Right forelimb (tissue), 1 donor: ENCODE measurements at regions not wholly inside any gene's neighbourhood (a gene's known extent, or its start where the extent isn't known, plus 50 kb on each side); places are given as distances from the start of the nearest gene placed in this dataset.

ENCODE experiments used
- DNase-seq: peaks from one replicate; pipeline ENCODE4 v3.0.0-alpha.2; 2018

DNA sequence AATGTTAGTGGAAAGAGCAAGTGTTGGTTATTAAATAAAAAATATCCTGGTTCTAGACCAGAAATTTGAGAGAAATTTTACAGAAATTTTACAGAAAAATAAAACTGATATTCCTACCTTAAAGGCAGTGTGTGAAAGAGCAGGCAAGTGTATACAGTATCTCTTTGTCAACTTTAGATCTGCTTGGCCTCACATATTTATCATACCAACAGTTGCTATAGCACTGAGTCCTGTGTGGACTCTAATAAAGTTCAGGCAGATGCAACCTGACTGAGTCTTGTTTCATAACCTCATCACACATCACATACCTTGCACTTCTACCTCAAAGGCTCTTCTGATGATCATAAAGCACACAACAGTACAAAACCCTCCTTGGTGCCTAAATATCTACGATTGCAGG, 552.4 kb upstream of the PCDH15 start:
- DNase-seq, result no peak

DNA sequence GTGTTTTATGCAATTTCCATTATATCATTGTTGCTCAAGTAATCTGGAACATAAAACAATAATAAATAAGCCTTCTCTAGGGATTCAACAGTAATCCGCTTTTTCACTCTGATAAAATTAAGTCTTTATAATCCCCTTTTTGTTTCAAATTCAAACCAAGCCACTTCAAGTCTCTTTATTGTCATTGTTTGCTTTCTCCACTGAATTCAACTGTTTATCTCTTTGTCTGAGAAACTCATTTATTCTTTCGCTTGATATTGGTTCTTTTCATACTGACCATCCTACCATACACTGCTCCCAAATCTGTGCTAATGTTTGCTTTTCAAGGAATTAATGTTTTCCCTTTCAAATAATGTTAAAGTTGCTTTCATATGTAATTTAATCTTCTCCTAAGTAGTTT, 550.4 kb upstream of the PCDH15 start:
- DNase-seq, result no peak

DNA sequence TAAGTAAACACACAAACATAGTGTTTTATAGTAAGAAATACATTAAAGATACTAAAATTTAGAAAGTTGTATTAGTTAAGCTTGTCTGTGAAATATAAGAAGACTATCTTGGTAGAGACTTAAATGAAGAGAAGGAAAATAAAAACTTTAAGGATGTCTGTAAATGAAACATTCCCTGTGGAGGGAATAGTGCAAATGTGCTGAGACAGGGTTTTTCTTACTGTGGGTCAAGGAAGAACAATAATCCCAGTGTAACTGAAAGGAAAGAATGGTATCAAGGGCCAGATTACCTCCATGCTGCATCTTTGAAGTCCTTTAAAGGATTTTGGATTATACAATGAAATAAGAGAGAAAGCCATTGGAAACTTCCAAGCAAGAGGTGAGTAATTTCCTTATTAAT, 547.5 kb upstream of the PCDH15 start:
- no peak for DNase-seq

DNA sequence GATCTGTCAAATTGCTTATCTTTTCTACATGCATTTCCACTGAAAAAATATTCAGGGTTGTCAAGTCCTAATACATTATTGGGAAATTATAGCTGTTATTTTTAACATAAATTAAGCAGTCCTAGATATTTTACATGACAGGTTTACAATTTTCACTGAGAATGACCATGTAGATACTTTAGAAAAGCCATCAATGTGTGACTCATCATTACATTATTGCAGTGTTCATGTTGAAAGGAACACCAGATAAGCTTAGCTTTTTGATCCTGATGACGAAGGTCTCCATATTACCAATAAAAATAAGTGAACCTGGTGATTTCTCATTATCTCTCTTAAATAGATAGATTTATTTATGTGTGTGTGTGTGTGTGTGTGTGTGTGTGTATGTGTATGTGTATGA, 529.5 kb upstream of the PCDH15 start:
- DNase-seq, result no peak

DNA sequence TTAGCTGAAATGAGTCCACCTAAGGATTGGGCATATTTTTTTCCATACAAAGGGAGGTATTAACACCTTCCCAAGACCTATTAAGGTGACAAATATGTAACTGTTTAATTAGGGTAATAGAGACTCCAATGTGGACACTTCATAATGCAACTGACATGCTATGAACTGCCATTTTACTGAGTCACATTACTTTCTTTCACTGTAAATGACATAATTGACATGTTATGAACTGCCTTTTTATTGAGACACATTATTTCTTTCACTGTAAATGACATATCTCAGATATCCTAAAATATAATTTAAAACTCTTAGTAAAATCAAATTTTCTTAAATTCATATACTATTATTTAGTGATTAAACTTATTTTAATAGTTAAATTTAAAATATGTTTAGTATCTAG, 528.8 kb upstream of the PCDH15 start:
- DNase-seq, result no peak

DNA sequence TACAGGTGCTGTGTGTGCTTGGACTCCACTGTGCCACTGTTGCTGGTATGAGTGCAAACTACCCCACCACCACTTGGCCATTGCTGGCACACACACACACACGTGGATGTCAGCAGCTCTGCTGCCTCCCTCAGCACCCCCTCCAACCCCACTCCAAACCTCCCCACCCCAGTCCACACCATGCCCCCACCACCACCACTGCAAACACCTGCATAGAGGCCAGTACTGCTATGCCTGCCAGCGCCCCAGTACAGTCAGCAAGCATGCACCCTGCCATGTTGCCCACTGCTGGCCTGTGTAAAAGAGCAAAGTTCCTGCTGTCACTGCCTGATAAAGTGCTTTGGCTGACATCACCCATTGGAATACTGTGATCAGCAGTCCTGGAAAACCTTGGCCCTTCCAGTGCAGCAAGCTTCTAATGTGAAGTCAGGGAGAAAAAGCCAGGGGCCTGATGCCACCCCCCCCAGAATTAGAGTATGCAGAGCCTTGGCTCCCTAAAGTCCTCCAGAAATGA, 519.2 kb upstream of the PCDH15 start:
- no peak for DNase-seq

DNA sequence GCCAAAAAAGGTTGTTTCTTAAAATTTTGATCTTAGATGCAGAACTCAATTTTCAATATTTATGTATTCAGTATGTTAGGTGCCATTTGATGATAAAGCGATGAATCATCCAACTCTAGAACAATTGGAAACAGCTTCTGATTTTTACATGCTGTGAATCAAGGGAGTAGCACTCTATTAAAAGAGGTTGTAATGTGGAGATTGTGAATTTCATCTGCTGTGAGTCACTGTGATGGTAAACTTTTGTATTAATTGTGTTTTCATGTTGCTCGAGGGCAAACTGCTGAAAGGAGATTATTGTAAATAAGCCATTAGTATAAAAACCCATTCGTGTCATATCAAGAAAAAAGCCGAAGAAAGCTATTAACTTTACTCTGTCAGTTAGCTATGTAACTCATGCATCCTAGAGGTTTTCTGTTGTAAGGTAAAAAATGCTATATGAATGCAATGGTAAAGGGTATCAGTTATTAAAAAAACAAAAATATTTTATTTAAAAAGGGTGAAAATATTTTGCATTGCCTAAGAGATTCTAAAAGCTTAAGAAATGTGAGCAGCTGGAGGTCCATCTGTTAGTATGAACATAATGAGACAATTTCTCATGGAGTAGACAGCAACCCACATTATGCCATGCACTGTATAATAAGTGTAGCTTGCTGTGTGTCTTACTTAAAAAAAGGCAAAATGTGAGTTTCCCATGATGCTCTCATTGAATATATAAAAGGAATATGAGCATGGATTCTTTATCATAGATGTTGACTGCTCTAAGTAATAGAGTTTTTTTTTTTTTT, 511.0 kb upstream of the PCDH15 start:
- no peak for DNase-seq

DNA sequence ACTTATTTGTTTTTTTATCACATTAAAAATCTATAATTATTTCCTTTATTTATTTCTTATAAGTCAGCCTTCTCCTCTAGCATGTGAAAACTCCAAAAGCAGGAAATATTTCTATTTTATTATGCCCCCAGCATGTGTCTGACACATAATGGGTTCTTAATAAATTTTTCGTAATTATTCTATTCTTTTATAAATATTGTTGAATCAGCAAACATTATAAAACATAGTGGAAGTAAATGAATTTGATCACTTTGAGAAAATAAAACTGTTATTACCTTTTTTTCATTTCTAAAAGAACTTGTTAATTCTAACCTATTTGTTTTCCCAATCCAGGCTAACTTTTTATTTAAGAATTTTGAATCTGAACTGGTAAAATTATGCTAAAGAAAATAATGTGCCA, 509.1 kb upstream of the PCDH15 start:
- DNase-seq, result no peak

DNA sequence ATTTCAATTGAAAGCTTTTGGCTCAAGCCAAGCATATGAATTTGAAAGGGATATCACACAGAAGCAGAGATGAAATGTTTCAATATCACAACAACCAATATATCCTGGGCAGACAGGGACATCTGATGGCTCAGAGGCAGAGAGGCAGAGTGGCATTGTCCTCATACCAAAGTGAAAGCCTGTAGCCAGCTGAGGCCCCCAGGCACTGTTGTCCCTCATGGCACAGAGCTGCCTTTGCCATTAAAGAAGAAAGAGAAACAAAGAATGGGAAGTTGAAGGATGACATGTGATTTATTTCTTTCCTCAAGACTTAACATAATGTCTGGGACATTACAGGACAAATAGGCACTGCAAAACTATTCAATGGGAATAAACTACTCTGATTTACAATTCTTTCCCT, 504.3 kb upstream of the PCDH15 start:
- DNase-seq, result no peak

DNA sequence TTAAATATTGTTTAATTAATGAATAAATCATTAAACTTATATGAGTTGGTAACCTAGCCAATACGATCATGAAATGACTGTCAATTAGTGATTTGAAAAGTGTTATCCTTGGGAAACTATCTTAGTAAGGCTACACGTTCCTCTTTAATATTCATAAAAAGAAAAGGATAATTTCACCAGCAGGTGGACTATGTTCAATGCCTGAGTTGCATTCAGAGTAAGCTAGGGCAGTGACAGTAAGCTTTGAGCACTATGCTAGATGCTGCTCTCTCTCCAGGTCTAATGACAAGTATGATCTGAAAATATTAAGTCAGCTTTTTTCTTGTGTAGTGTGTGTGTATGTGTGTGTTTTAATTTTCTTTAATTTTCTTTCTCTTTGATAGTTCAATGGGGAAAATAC, 486.3 kb upstream of the PCDH15 start:
- no peak for DNase-seq

DNA sequence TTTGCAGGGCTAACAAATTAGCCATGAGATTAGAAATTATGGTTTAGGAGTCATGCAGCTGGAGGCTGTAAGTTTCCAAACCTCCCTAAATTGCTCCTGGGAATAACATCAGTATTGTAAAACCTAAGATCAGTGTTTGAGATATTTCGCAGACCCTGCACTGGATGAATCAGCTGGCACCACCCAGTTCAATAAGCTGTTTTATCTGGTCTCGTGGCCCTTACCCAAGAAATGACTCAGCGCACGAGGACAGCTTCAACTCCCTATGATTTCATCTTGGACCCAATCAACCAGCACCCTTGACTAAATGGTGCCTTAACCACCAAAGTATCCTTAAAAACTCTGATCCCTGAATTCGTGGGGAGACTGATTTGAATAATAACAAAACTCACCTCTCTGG, 482.0 kb upstream of the PCDH15 start:
- DNase-seq, result no peak

DNA sequence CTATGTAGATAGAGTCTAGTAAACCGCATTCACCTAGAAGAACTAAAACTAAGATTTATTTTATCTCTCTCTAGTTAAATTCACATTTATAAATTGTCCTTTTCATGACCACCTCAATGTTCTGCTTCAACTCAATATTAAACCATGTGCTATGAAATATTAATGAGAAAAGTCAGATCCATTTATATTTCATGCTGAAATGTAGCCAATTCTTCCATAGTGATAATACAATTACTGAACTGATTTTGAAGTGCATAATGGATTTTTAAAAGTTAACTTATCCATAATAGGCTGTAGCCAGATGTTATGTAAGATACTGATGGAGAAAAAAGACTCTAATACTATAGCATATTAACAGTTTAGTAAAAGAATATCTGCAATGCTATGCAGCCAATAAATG, 479.7 kb upstream of the PCDH15 start:
- no peak for DNase-seq

DNA sequence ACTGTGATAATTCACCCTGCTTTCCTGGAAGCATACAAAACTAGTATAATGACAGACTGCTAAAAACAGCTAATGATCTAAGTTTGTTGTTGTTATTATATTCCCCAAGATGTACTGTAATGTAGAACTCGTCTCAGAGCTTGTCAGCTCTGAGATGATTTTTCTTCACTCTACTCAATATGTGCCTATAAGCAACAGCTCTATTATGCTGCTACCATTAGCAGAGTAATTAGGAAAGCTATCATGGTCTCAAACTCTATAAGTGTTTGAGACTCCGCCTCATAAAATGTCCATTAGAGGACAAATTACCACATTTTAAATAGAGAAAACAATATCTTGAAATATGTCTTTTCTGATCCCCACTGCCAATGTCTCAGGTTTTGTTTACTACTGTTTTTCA, 476.5 kb upstream of the PCDH15 start:
- DNase-seq, result no peak

DNA sequence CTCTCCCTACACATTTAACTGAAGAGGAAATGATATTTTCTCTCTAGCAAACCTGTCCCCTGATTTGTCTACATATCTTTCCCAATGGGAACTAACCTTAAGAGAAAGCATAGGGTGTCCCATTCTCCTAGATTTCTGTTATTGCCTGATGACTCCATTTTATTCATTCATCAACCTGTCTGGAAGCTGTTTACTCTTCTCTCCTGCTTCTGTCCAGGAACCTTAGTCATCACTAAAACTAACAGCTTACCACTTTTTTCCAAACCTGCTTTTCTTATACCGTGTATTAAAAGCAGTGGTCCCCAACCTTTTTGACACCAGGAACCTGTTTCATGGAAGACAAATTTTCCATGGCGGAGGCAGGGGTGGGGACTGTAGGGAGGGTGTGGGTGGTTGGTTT, 473.3 kb upstream of the PCDH15 start:
- no peak for DNase-seq

DNA sequence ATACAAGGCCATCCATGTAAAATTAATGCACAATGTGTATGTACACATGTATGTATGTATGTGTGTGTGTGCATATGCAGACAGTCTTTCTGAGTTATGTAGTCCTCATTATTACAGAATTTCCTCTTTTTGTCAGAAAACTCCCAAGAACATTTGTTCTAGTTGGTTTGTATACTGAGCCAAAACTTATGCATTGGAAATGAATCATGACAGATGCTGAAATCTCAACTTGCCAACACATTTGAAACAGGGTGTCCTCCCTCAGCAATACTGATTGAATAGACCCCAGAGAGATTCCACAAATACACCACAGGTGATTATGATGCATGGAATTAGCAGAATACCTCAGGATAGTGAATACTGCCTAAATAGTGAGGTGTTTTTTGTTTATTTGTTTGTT, 472.9 kb upstream of the PCDH15 start:
- DNase-seq, result no peak

DNA sequence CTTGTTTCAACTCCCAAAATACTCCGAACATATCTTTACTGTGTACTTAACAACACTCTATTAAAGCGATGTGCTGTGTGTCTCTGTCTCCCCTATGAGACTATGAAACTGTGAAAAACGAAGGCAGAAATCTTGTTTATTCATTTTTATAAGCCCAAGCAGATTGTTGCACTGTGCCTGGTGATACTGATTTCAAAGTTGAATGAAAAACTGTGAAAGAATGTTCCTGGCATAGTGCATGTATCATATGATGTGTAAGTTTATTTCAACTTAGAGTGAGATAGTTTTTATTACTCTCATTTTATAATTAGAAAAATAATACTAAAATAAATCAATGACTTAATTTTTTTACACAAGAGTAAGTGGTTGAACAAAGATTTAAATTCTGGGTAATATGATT, 471.9 kb upstream of the PCDH15 start:
- no peak for DNase-seq

DNA sequence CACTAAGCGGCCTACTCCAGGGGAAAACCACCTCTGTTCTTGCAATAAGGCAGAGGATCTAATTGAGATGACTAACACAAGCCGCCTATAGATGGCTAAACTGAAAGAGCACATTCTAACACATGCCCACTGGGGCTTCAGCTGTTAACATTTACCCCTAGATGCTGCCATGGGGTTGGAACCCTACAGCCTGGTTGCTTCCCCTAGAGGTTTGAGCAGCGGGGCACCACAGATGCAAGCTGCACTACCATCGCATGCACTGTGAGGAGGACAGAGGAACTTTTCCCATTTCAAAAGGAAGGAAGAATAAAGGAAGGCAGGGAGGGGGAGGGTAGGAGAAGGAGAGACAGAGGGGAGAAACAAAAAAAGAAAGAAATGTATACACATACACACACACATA, 465.8 kb upstream of the PCDH15 start:
- no peak for DNase-seq

DNA sequence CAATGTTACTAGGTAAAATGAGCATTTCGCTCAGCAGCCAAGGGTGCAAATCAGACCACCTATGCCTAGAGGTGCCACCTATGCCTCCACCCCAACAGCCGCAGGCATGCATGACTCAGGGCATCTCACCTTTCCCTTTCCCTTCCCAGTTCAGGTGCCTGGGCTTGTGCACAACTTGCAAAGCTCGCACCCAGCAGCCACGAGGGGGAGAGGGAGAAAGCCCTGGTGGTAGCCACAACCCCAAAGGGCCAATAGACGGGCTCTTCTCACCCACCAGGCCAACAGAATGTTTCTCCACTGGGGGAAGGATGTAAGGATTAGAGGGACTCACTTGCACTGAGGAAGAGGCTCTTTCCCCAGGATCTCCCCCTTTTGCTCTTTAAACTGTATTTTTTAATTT, 462.3 kb upstream of the PCDH15 start:
- DNase-seq, result no peak

DNA sequence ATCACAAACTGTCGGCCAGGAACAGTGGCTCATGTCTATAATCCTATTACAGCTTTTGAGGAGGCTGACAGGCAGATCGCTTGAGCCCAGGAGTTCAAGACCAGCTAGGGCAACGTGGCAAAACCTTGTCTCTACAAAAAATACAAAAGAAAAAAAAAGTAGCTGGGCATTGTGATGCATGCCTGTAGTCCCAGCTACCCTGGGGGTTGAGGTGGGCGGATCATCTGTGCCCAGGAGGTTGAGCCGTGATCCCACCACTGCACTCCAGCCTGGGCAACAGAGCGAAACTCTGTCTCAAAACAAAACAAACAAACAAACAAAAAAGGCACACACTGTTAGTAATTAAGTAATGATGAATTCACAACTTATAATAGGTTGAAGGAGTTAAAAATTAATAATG, 441.5 kb upstream of the PCDH15 start:
- DNase-seq, result no peak

DNA sequence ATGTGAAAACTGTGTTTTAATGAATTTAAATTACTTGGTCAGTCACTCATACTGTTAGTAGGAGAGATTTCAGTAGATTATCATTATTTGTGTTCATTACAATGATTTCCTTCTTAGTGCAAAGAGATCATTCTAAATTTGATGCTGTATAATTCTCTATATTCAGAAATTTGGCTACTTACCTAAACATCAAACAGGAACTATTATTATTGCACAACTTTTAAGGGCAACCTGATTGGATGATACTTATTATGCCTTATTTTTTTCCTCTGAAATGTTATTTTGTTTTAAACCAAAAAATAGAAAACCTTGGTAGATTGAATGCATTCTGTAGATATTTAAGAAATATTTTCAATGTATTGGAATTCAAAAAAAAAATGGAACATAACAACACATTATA, 436.4 kb upstream of the PCDH15 start:
- no peak for DNase-seq

DNA sequence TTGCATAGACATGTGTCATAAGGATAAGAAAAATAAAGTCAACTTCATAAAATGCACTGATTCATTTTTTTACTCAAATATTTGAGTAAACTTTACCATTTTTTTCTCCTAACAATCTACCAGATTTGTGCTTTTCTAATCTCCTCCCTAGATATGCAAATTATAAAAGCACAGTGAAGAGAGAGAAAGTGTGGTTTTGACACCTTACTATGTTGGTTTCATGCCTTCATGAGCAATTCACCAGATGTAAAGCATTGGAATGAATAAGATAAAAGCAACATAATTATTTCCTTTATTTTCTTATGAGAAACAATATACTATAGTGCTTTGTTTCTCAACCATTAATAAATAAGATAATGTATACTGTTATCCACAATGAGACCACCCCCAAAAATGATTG, 432.5 kb upstream of the PCDH15 start:
- no peak for DNase-seq

DNA sequence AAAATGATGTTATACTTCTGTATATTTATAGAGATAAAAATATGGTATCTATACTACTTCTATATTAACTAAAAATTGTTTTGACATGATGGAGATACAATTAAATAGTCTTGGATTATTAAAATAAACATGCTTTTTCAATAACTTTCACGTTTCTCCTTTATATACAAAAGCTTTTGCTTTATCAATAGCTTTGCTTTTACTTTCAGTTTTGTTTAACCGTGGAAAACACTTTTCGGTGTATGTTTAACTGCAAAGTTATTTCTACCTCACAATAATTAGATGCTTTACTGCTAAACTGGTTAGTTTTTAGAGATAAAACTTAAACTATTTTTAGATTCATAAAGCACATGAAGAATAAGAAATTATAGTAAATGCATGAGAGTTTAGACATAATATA, 432.1 kb upstream of the PCDH15 start:
- DNase-seq, result no peak

DNA sequence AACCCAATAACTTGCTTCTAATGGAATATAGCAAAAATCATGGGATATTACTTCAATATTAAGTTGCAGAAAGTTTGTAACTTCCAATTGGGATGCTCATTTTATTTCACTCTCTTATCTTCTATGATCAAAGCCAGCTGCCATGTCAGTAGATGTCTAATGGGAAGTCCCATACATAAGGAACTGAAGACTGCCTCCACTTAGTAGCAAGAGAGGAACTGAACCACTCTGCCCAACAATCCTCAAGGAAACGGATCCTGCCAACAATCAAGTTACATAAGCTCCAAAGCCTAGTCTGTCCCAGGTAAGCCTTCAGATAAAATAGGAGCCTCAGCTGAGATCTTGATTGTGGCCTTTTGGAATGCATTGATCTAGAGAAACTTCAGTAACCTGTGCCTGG, 431.5 kb upstream of the PCDH15 start:
- DNase-seq, result no peak

DNA sequence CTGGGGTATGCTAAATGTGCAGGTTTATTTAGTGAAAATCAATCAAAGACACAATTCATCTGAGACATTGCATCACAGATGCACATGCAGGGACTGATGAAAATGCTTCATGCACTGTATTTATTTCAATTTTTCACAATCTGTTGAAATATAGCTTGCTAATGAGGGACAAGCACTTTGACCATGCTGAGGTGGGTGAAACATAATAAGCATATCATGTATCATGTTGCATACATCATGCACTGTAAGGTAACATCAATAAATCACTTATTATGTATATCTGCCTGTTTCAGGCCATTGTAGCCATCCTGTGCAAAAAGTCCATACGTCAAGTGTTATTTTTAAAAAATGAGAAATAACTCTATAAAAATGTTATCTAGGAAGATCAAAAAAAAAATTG, 426.9 kb upstream of the PCDH15 start:
- no peak for DNase-seq

DNA sequence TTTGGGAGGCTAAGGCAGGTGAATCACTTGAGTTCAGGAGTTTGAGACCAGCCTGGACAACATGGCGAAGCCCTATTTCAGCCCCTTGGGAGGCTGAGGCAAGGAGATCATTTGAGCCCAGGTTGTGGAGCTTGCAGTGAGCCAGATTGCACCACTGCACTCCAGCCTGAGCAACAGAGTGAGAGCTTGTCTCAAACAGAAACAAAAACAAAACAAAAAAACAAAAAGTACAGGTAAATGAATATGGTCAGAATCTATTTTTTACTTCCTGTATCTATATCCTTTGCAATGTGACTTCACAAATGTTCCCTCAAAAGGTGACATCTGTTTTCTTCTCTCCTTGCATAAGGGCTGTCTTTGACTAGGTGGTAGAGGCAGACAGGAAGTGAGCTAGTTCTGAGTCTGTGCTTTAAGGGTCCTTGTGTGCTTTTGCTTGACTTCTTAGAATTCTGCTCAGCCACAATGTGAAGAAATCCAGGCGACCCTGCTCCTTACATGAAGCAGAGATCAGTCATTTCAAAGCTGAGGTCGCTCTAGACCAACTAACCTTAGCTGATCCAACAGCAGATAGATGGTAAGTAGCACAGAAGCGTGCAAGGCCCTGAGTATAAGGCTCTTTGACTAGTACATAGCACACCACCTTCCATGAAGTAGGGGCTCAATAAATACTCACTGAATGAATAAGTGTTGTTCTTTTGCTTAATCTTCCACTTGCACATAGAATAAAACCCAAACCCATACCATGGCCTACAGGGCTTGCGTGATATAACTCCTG, 423.2 kb upstream of the PCDH15 start:
- DNase-seq, result no peak
